GM18858 (cell line): ENCODE measurements at regions not wholly inside any gene's neighbourhood (a gene's known extent, or its start where the extent isn't known, plus 50 kb on each side); places are given as distances from the start of the nearest gene placed in this dataset.

Experiments used
- ATAC-seq: cut with Tn5 transposase; IDR thresholded peaks from one replicate; pipeline ENCODE4 v1.9.1; 2021; ENCODE audit not compliant: unreplicated experiment

DNA sequence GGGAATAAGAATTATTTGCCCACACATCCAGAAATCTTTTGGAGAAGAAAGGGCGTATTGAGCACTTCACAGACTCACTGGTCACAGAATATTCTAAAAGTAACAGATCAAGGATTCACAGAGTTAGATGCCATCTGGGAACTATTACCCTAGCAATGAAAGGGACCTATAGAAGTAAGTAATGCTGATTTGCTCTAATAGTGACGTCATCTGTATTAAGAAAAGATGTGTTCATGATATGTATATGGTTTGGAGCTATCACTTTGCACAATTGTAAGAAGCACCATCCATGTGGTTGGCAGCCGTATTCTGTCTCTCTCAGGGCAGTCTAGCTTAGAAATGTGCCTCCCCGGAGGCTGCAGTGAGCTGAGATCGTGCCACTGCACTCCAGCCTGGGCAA is 52.8 kb upstream of the SV2C start:
- ATAC-seq: no peak

DNA sequence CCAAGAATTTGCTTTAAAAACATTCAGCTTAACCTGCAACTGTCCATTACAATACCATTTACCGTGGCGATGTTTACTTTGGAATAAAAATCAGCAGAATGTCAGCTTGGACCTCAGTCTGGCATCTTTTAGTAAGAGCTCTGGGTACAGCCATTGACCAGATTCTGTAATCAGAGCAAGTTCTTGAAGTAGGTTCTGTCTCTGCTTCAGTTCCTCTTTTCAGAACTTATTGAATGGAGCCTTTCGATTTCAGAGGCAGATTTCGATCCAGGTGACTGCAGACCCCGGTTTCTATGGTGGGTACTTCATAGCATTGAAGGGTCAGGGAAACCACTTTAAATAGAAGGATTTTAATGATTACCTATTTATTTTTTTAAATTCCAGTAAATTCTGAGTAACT is 53.4 kb upstream of the SV2C start:
- ATAC-seq: no peak

DNA sequence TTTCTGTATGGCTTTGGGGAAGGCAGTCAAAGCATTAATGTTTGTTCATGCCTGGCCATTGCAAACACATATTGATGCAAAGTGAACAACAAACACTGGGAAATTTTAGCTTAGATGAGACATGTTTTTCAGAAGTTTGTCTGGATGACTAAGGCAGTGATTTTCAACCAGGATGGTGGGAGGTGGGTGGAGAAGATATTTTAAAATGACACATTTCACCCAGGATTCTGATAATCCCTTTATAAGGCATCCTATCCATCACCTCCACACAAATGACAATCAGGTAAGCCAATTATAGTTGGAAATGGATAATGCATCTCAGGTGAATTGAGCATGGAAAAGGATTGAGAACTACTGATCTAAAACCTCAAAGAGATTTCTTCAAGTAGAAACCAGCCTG is 57.4 kb upstream of the SV2C start:
- no peak for ATAC-seq

DNA sequence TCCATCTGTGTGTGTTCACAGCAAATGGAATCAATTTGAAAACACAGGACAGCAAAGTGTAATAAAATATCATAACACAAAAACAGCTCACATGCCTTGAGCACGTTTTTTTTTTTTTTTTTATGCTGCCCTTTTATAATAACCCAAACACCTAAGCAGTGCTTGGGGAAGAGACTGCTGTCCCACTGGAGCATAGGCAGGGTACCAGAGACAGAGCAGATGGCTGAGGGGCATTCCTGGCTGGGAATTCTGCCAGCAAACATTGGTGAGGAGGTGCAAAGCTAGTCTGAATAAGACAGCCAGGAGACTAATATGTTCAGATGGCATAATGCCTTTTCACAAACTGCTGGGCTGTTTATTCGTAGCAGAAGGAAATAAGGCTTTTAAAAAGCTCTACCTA is 58.1 kb upstream of the SV2C start:
- no peak for ATAC-seq

DNA sequence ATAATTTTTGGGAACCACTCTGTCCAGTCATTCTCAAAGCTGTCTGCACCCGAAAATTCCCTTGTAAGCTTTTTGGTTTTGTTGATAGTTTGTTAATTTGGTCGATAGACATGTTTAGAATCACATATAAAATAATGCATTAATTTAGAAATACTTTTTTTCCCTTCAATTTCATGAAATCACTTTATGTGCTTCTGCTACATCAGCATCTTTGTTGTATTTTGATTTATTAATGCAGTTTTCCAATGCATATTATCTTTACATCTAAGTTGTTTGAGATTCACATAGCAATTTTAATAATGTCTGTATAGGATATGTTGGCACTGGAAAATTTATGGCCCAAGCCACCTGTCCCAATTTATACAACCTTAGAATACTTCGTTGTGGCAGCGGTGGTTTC is 60.6 kb upstream of the SV2C start:
- no peak for ATAC-seq

DNA sequence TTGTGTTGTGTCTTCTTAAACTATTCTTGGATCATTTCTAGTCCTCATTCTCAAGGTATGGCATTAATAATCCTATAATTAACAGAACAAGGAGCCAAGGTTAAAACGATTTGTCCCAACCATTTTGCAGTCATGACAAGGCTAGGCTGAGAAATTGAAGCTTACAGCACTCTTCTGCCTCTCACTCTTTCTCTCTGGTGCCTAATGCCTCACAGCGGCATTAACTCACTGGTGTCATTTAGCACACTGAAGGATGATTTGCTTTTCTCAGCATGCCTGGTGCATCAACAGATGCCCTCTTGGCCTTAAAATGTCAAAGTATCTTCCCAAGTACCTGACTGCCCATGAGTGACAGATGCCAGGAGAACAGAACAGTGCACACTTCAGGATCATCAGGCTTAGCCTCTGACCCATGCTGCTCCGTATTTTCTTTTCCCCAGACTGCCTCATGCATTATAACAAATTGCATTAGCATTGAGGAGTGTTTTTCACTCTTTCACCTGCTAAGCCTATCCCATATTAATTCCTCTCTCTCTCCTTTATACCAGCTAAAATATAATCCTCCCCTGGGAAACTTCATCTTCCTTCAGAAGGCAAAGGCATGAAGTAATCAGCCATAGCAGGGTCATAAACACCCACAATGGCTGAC is 61.1 kb upstream of the SV2C start:
- no peak for ATAC-seq

DNA sequence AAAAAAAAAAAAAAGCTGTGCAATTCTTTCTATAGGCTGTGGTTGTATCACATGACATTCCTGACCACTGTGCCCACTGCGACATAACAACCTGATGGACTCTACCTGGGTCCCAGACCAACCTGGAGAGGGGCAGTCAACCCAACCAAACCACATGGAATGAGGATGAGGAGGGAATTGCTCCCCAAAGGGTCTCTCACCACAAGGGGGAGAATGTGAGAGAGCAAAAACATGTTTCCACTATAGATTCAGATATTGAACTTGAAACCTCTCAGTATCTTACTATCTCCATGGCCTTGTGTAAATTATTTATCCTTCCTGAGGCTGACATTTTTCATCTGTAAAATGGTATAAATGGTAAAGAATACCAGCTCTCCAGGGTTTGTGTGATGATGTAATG is 66.9 kb upstream of the SV2C start:
- ATAC-seq: no peak

DNA sequence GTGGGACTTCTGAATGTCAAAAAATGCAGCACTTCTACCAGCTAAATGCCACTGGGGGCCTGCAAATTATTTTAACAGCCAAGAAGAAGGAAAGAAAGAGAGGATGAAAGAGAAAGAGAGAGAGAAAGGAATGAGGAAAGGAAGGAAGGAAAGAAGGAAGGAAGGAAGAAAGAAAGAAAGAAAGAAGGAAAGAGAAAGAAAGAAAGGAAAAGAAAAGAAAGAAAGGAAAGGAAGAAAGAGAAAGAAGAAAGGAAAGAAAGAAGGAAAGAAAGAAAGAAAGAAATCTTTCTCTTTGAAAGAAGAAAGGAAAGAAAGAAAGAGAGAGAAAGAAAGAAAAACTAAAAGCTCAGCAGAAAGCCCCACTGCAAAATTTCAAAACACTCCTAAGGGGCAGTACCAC is 69.2 kb upstream of the SV2C start:
- no peak for ATAC-seq

DNA sequence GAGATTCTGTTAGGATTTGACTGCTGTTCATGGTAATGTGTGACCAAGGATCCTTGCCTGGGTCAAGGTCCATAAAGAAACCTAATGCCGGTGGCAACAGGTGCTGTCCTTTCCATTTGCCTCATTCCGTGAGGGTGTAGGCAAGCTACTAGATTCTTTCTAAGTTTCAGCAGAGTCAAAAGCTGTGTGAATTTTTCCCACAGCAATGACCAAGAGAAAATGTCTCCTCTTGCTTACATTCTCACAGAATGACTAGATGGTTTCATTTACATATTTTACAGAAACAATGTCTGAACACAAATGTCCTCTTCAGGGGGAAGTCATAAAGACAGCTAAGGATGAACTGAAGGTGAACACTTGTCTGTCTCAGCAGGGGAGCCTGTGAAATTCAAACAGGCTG is 75.3 kb upstream of the SV2C start:
- ATAC-seq: no peak

DNA sequence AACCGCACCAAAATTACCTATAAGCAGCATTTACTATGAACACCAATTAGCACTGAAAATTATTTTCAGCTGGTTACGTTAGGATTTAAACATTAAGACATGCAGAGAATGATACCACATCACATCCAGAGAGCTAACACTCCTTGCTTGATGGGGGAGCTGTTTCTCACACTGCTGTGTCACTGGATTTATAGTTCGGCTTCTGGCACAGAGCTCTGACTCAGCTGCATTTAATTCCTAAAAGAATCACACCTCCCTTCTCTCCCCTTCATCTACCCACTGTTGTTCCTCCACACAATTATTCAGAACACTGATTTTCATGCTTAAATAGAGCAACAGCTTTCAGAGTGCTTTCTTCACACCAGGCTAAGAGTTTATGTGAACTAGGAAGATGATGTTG is 82.6 kb upstream of the SV2C start:
- ATAC-seq: no peak

DNA sequence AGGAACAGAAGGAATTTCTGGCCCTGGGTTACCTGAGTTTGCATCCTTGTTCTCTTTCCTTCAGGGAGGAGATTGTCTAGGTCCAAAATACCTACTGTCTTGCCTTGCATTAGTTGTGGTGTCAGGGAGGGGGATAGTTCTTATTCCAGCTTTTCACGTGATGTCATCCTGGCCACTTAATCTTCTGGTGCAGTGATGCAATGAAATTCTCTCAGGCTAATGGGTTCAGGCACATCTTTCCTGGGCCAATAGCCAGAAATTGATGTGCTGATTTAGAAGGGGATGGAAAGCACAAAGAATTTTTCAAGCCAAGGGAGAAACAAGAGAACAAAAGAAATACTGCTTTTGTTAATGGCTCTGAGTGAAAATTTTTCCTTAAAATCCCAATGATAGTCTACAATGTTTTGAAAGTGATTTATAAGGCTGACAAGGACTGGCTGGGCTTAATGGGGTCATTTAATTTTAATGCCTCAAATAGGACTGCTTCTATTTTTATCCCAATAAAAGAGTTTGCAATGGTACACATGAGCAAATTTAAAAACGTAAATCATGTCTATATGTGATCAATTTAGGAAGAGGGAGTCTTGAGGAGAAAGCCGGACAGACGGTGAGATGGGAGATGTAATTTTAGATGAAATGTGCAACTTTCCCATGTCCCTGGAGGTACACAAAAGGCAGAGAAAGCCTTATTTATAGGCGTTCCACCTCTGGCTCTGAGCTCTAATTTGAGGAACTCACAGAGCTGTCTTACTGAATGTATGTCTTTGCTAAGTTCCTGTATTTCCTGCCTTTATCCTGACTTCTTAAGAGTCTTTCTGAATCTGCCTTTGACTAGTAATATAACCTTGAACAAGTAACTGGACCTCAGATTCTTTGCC is 89.3 kb upstream of the SV2C start:
- no peak for ATAC-seq

DNA sequence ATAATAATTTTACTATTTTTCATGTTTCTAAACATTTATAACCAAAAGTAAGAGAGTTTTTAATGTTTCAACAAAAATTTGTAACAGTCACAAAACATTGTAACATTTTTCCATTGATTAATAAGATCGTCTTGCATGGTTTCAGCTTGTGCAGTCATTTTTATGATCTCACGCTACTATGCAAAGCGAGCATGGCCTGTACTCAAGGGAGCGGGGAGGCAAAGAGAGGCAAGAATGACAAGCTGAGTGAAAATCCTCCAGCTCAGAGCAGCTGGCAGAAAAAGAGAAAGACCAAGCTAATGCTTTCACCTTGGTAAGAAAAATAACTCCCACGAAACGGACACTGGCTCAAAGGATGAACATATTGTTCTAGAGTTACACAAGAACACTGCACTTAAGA is 90.0 kb upstream of the SV2C start:
- no peak for ATAC-seq

DNA sequence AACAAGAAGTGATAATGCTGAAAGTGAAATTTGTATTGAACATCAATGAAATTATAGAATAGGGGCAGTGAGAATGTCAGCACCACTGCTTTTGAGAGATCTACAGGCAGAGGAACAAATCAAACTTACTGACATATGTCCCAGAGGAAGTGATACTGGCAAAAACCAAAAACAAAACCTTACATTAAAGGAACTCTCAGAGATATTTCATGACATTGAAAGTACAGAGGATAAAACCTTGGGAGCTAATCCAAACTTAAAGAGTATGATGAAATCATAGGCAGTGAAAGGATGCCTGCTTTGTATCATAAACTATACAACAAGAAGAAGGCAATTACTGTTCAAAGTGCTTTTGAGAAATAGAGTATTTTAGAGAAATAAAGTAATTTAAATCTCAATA is 90.4 kb upstream of the SV2C start:
- ATAC-seq: no peak

DNA sequence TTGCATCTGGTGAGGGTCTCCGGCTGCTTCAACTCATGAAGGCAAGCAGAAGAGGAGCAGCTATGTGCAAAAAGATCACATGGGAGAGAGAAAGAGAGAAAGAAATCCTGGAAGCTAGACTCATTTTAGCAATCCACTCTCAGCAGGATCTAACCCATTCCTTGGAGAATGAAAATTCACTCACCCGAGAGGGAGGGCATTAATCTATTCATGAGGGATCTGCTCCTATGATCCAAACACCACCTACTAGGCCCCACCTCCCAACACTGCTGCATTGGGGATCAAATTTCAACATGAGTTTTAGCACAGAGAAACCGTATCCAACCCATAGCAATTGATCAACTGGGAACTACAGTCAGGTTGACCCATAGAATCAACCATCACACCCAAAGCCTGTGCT is 98.1 kb upstream of the SV2C start:
- no peak for ATAC-seq

DNA sequence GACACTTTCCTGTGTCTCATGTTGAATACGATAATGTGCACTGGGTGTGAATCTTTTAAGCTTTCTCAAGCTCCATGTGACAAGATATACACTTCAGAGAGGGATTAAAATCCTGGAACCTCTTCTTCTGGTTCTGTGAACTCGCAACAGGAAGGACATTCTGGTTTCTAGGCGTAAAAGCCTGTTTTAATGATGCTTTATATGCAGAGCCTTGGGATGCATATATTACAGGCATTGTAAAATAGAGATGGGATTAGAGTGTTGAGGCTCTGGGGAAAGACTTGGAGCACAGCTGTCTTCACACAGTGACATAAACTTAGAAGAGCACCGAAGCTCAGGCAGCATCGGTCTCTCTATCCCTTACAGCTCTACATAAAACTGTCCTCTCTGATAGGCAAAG is 107.7 kb upstream of the SV2C start:
- no peak for ATAC-seq

DNA sequence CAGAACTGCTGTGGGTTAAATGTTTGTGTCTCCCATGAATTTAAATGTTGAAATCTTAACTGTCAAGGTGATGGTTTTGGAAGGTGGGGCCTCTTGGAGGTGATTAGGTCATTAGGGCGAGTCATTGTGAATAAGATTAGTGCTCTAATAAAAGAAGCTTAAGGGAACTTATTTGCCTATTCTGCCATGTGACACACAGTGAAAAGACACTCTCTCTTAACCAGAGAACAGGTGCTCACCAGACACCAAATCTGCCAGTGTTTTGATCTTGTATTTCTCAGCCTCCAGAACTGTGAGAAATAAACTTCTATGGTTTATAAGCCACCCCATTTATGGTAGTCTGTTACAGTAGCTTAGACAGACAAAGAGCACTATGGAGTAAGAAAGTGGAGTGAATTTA is 117.9 kb upstream of the SV2C start:
- no peak for ATAC-seq

DNA sequence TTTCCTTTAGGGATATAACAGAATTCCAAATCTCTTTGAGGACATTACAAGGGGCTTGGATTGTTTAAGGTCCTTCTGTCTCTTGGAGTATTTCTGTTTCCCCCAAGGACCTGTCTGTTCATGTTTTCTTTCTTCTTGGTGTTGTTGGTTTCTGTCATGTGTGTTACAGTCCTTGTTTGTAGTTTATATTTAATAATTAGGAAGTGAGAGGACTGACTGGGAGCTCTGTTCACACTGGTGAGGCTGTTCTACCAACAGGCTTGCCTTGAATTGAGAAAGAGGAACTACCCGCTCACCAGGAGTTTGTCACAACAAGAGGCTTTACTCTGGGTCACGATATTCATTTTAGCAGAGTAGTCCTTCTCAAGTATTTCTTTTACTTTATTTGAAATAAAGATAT is 119.2 kb upstream of the SV2C start:
- peak; percentile 57 for ATAC-seq

DNA sequence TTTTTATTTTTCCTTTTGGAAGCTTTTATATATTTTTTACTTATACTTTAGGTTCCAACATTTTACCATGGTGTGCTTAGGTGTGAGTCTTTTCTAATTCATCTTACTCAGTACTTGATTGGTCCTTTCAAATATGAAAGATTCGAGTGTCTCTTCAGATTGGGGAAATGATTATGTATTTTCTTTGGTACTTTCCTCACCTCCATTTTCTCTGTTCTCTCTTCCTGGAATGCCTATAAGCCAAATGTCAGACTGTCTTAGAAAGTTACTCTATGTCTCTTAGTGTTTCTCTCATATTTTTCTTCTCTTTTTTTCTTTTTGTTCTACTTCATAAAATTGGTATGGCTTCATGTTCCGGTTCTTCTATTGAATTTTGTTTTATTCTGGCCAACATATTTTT is 119.6 kb upstream of the SV2C start:
- ATAC-seq: no peak

DNA sequence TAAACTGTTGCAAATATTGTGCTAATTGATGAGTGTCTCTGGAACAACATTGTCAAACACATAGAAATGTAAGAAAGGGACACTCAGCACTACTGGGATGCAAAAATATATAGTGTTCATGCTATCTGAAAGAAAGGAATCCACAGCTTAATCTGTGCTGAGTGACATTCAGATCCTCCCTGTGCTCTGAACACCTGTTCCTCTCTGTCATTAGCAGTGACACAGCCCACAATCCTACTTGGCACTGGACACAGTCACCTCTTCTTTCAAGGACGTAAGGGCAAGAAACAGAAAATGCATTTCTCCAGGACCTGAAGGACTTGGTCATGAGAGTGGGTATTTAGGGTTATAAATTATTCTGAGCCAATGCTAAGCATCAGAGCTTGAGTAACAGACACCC is 121.4 kb upstream of the SV2C start:
- no peak for ATAC-seq

DNA sequence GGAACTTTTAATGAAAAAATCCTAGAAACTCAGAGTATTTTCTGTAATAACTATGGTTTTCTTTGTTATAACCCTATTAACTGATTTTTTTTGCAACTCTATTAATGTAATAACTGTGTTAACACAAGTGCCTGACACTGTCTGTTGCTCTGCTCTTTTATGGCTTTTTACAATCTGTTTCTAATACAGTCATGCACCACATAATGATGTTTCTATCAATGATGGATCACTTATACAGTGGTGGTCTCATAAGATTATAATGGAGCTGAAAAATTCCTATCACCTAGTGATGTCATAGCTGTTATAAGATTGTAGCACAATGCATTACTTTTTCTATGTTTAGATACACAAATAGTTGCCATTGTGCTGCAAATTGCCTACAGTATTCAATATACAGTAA is 123.1 kb upstream of the SV2C start:
- no peak for ATAC-seq

DNA sequence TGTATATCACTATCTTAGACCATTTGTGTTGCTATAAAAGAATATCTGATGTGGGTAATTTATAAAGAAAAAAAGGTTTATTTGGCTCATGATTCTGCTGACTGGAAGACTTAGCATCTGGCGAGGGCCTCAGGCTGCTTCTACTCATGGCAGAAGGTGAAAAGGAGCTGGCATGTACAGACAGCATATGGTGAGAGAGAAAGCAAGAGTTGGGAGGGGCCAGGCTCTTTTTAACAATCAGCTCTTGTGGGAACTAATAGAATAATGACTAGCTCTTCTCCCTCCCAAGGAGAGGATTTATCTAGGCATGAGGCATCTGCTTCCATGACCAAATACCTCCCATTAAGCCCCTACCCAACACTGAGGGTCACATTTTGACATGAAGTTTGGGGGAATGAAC is 130.2 kb upstream of the SV2C start:
- ATAC-seq: no peak

DNA sequence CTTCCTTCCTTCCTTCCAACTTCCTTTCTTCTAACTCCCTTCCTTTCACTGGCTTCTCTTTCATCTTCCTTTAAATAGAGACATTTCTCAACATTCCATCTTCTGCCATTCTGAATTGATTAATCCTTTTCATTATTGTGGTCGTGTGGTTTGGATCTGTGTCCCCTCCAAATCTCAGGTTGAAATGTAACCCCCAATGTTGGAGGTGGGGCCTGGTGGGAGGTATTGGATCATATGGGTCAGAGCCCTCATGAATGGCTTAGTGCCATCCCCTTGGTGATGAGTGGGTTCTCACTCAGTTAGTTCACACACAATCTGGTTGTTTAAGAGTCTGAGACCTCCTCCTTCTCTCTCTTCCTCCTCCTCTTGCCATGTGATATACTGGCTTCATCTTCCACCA is 130.9 kb upstream of the SV2C start:
- no peak for ATAC-seq

DNA sequence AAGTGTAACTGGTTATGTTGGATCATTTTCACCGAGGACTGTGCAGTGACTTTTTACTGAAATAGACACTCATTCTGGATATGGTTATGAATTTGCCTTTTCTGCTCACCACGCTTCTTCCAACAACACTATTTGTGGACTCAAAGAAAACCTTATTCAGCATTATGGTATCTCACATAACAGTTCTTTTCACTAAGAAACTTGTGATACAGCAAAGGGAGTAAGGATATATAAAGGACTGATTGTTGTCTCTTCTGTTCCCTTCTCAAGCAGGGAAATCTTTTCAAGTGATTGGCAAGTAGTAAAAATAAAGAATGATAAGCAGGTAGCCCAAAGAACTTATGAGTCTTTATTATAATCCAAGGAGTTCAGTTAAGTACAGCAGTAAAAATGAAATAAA is 131.5 kb upstream of the SV2C start:
- no peak for ATAC-seq
